Erythroblast (primary cell): ENCODE measurements at regions not wholly inside any gene's neighbourhood (a gene's known extent, or its start where the extent isn't known, plus 50 kb on each side); places are given as distances from the start of the nearest gene placed in this dataset.
"Not testable (repeated sequence)": the region's sequence is repeated elsewhere in the genome, so short reads cannot be mapped to it uniquely, and the experiment has no call there.

Source experiments
- DNase-seq, 2 experiments: peaks; one replicate each; lab custom pipeline; 2025; lab: John Stamatoyannopoulos, UW
- GATA1 ChIP-seq: IDR thresholded peaks from 2 replicates; pipeline ENCODE4 v1.6.1; 2011; ENCODE audit warnings: low read depth, mild to moderate bottlenecking, control low read depth, low read length, moderate library complexity
- POLR2A ChIP-seq: IDR thresholded peaks from 2 replicates; pipeline ENCODE4 v1.6.1; 2011; ENCODE audit warnings: mild to moderate bottlenecking, low read length

GRCh38 chr10:130345728-130346127 is 209.5 kb downstream of the GLRX3 start:
- DNase-seq: no peak
- TF ChIP-seq POLR2A (no peak), GATA1 (no peak)

GRCh38 chr10:130350996-130351395 is 214.8 kb downstream of the GLRX3 start:
- no peak for TF ChIP-seq GATA1
- TF ChIP-seq POLR2A: no peak
- DNase-seq: no peak

- TF ChIP-seq POLR2A (no peak), GATA1 (no peak)
- no peak for DNase-seq
Measured at GRCh38 chr10:130351466-130352290, 215.5 kb downstream of the GLRX3 start.

- no peak for DNase-seq
- TF ChIP-seq GATA1: no peak
- TF ChIP-seq POLR2A: no peak
Measured at GRCh38 chr10:130352291-130352645, 216.1 kb downstream of the GLRX3 start.

- no peak for TF ChIP-seq GATA1
- no peak for TF ChIP-seq POLR2A
Measured at GRCh38 chr10:130353928-130354572, 217.9 kb downstream of the GLRX3 start.

DNA sequence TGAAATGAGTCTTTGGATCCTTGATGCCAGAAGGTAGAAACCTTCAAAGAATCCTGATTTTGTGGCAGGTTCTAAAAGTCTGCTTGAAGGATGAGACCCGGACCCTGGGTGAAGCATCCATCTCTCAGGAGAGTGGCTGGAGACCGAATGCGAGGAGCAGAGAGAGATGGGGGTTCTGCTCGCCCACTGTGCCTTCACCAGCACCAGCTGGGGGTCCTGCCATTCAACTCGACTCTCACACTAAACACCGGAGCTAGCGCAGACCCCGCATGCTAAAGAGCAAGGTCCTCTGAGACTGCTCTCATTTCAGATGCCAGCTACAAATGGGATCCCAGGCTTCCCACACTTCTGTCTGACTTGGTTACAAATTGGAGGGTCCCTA is 218.4 kb downstream of the GLRX3 start:
- no peak for DNase-seq
- TF ChIP-seq GATA1: no peak
- TF ChIP-seq POLR2A: no peak

More at GRCh38 chr10:130353928-130354572, 217.9 kb downstream of the GLRX3 start:
- DNase-seq: no peak

- DNase-seq: no peak
- TF ChIP-seq POLR2A (no peak), GATA1 (no peak)
Measured at GRCh38 chr10:130354976-130355795, 219.0 kb downstream of the GLRX3 start.

GRCh38 chr10:130356429-130356828 is 220.2 kb downstream of the GLRX3 start:
- DNase-seq: not testable (repeated sequence)

- no peak for TF ChIP-seq POLR2A
- TF ChIP-seq GATA1: no peak
- no peak for DNase-seq
Measured at GRCh38 chr10:130357226-130357625, 221.0 kb downstream of the GLRX3 start.

- DNase-seq: no peak
- TF ChIP-seq GATA1: no peak
- TF ChIP-seq POLR2A: no peak
Measured at GRCh38 chr10:130357951-130358350, 221.8 kb downstream of the GLRX3 start.

- DNase-seq: no peak
- TF ChIP-seq GATA1 (no peak), POLR2A (no peak)
Measured at GRCh38 chr10:130358981-130359650, 222.9 kb downstream of the GLRX3 start.

- DNase-seq: no peak
- TF ChIP-seq POLR2A: no peak
- TF ChIP-seq GATA1: no peak
Measured at GRCh38 chr10:130359711-130360110, 223.5 kb downstream of the GLRX3 start.

DNA sequence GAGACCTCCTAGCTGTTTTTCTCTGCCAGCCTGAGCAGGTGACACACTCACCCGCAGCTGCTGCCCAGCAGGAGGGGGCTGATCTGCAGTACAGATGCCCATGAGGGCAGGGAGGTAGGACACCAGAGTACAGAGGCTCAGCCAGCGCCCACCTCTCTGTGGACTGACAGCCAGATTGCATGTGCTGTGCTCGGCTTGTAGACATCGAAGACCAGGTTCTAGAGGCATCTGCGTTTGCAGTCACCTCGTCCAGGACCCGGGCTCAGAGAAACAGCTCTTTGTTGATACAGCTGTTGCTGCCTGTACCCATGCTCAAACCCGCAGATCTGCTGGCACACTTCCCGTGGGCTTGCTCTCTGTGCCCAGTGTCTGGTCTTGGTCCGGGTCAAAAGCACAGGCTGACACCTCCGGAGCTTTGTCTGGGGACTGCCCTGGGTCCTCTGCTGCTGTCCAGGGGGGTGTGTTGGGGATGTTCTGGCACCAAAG is 224.7 kb downstream of the GLRX3 start:
- TF ChIP-seq POLR2A: no peak
- no peak for TF ChIP-seq GATA1
- DNase-seq: no peak
